ENCODE measurements at regions not wholly inside any gene's neighbourhood (a gene's known extent, or its start where the extent isn't known, plus 50 kb on each side); places are given as distances from the start of the nearest gene placed in this dataset.

DNA sequence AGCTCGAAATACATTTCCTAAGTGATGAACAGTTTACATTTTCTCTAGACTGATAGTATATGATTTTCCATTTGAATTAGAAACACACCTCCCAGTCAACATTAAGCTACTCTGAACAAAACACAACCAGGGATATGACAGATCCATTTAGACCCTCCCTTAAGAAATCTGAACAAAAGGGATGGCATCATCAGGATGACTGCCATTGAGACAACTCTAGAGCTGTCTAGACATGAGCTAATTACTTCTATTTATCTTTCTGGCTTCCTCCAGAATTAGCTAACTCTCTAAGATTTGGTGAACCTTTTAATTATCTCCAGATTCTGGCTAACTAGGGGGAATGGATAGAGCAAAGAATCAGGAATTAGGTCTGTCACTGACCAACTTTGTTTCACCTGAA lies 92.9 kb upstream of the IGF1 start:
- TF ChIP-seq, protein P1, sequence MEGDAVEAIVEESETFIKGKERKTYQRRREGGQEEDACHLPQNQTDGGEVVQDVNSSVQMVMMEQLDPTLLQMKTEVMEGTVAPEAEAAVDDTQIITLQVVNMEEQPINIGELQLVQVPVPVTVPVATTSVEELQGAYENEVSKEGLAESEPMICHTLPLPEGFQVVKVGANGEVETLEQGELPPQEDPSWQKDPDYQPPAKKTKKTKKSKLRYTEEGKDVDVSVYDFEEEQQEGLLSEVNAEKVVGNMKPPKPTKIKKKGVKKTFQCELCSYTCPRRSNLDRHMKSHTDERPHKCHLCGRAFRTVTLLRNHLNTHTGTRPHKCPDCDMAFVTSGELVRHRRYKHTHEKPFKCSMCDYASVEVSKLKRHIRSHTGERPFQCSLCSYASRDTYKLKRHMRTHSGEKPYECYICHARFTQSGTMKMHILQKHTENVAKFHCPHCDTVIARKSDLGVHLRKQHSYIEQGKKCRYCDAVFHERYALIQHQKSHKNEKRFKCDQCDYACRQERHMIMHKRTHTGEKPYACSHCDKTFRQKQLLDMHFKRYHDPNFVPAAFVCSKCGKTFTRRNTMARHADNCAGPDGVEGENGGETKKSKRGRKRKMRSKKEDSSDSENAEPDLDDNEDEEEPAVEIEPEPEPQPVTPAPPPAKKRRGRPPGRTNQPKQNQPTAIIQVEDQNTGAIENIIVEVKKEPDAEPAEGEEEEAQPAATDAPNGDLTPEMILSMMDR (IDR thresholded peaks at IDR 0.05), result no peak
- no peak for TF ChIP-seq POLR2AphosphoS5 (IDR thresholded peaks at IDR 0.05)
- no peak for TF ChIP-seq EP300 (IDR thresholded peaks at IDR 0.05; ENCODE audit: low read depth)
